ENCODE measurements at regions not wholly inside any gene's neighbourhood (a gene's known extent, or its start where the extent isn't known, plus 50 kb on each side); places are given as distances from the start of the nearest gene placed in this dataset.

DNA sequence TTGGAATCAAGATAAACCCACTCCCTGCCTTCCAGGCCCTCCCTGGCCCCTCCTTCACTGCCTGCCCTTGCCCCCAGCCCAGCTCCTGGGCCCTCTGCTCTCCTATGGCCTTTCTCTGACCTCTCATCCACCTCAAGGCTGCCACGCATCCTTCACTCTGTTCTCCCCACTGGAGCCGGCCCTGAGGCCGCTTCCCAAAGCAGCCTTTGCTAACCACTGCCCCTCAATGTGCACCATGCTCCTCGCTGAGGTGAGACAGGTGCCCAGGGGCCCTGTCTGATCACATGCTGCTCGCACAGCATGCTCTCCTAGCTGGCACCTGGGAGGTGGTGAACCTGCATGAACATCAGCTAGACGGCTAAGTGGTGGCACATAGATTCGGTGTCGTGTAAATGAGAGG lies 138.5 kb upstream of the RET start:
- Mint-ChIP-seq H3K4me1 (peaks cover 7% of the 10 kb centered on the region), H3K27me3 (ENCODE audit: insufficient read depth, low read depth, poor library complexity) (peaks cover 28% of the 10 kb centered on the region), H3K9me3 (no peaks in the 10 kb centered on the region; the same call in 2 of the 3 replicates), H3K36me3 (ENCODE audit: low read depth) (no peaks in the 10 kb centered on the region), H3K4me3 (no peak overlapping the region), H3K27ac (no peak overlapping the region)
- DNase-seq (ENCODE audit: low spot score) (no peak), ATAC-seq (no peak)
- no peaks in the 10 kb centered on the region for H4K20me1 ChIP-seq (replicated peaks; ENCODE audit: insufficient read depth)
- H3F3A ChIP-seq (replicated peaks; ENCODE audit: low read depth), result no peaks in the 10 kb centered on the region
- no peak overlapping the region for H3K27ac ChIP-seq (ENCODE audit: low read depth)
- H3K9me2 ChIP-seq (ENCODE audit: insufficient read depth), result no peaks in the 10 kb centered on the region
- no peaks in the 10 kb centered on the region for H3K79me2 ChIP-seq (replicated peaks; ENCODE audit: insufficient read depth)
- H3K4me1 ChIP-seq (ENCODE audit: insufficient read depth), result no peaks in the 10 kb centered on the region
- TF ChIP-seq NANOG (IDR thresholded peaks at IDR 0.05; ENCODE audit: borderline replicate concordance) (no peak), POLR2AphosphoS5 (IDR thresholded peaks at IDR 0.05; ENCODE audit: low read depth) (no peak), STAT1 (IDR thresholded peaks at IDR 0.05; ENCODE audit: unreplicated experiment) (no peak), CREB1 (CRISPR knock-in tag; IDR thresholded peaks at IDR 0.05; ENCODE audit: low read depth) (no peak), JUNB (IDR thresholded peaks at IDR 0.05; ENCODE audit: unreplicated experiment) (no peak), ZNF331 (CRISPR knock-in tag; IDR thresholded peaks at IDR 0.05; ENCODE audit: low read depth) (no peak), EZH2phosphoT487 (IDR thresholded peaks at IDR 0.05; ENCODE audit: unreplicated experiment) (no peak), EZH2 (IDR thresholded peaks at IDR 0.05; ENCODE audit: low read depth, unreplicated experiment) (no peak), ZNF114 (CRISPR knock-in tag; IDR thresholded peaks at IDR 0.05) (no peak)
- TF ChIP-seq, protein P1, sequence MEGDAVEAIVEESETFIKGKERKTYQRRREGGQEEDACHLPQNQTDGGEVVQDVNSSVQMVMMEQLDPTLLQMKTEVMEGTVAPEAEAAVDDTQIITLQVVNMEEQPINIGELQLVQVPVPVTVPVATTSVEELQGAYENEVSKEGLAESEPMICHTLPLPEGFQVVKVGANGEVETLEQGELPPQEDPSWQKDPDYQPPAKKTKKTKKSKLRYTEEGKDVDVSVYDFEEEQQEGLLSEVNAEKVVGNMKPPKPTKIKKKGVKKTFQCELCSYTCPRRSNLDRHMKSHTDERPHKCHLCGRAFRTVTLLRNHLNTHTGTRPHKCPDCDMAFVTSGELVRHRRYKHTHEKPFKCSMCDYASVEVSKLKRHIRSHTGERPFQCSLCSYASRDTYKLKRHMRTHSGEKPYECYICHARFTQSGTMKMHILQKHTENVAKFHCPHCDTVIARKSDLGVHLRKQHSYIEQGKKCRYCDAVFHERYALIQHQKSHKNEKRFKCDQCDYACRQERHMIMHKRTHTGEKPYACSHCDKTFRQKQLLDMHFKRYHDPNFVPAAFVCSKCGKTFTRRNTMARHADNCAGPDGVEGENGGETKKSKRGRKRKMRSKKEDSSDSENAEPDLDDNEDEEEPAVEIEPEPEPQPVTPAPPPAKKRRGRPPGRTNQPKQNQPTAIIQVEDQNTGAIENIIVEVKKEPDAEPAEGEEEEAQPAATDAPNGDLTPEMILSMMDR (conservative IDR thresholded peaks at IDR 0.05; ENCODE audit: low read depth in 2 of 2), result no peak
- TF ChIP-seq, protein P2, sequence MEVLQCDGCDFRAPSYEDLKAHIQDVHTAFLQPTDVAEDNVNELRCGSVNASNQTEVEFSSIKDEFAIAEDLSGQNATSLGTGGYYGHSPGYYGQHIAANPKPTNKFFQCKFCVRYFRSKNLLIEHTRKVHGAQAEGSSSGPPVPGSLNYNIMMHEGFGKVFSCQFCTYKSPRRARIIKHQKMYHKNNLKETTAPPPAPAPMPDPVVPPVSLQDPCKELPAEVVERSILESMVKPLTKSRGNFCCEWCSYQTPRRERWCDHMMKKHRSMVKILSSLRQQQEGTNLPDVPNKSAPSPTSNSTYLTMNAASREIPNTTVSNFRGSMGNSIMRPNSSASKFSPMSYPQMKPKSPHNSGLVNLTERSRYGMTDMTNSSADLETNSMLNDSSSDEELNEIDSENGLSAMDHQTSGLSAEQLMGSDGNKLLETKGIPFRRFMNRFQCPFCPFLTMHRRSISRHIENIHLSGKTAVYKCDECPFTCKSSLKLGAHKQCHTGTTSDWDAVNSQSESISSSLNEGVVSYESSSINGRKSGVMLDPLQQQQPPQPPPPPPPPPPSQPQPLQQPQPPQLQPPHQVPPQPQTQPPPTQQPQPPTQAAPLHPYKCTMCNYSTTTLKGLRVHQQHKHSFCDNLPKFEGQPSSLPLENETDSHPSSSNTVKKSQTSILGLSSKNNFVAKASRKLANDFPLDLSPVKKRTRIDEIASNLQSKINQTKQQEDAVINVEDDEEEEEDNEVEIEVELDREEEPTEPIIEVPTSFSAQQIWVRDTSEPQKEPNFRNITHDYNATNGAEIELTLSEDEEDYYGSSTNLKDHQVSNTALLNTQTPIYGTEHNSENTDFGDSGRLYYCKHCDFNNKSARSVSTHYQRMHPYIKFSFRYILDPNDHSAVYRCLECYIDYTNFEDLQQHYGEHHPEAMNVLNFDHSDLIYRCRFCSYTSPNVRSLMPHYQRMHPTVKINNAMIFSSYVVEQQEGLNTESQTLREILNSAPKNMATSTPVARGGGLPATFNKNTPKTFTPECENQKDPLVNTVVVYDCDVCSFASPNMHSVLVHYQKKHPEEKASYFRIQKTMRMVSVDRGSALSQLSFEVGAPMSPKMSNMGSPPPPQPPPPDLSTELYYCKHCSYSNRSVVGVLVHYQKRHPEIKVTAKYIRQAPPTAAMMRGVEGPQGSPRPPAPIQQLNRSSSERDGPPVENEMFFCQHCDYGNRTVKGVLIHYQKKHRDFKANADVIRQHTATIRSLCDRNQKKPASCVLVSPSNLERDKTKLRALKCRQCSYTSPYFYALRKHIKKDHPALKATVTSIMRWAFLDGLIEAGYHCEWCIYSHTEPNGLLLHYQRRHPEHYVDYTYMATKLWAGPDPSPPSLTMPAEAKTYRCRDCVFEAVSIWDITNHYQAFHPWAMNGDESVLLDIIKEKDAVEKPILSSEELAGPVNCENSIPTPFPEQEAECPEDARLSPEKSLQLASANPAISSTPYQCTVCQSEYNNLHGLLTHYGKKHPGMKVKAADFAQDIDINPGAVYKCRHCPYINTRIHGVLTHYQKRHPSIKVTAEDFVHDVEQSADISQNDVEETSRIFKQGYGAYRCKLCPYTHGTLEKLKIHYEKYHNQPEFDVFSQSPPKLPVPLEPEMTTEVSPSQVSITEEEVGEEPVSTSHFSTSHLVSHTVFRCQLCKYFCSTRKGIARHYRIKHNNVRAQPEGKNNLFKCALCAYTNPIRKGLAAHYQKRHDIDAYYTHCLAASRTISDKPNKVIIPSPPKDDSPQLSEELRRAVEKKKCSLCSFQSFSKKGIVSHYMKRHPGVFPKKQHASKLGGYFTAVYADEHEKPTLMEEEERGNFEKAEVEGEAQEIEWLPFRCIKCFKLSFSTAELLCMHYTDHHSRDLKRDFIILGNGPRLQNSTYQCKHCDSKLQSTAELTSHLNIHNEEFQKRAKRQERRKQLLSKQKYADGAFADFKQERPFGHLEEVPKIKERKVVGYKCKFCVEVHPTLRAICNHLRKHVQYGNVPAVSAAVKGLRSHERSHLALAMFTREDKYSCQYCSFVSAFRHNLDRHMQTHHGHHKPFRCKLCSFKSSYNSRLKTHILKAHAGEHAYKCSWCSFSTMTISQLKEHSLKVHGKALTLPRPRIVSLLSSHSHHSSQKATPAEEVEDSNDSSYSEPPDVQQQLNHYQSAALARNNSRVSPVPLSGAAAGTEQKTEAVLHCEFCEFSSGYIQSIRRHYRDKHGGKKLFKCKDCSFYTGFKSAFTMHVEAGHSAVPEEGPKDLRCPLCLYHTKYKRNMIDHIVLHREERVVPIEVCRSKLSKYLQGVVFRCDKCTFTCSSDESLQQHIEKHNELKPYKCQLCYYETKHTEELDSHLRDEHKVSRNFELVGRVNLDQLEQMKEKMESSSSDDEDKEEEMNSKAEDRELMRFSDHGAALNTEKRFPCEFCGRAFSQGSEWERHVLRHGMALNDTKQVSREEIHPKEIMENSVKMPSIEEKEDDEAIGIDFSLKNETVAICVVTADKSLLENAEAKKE (CRISPR knock-in tag; IDR thresholded peaks at IDR 0.05), result no peak
- TF ChIP-seq, protein P3, sequence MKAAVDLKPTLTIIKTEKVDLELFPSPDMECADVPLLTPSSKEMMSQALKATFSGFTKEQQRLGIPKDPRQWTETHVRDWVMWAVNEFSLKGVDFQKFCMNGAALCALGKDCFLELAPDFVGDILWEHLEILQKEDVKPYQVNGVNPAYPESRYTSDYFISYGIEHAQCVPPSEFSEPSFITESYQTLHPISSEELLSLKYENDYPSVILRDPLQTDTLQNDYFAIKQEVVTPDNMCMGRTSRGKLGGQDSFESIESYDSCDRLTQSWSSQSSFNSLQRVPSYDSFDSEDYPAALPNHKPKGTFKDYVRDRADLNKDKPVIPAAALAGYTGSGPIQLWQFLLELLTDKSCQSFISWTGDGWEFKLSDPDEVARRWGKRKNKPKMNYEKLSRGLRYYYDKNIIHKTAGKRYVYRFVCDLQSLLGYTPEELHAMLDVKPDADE (IDR thresholded peaks at IDR 0.05), result no peak
- TF ChIP-seq, protein P4, sequence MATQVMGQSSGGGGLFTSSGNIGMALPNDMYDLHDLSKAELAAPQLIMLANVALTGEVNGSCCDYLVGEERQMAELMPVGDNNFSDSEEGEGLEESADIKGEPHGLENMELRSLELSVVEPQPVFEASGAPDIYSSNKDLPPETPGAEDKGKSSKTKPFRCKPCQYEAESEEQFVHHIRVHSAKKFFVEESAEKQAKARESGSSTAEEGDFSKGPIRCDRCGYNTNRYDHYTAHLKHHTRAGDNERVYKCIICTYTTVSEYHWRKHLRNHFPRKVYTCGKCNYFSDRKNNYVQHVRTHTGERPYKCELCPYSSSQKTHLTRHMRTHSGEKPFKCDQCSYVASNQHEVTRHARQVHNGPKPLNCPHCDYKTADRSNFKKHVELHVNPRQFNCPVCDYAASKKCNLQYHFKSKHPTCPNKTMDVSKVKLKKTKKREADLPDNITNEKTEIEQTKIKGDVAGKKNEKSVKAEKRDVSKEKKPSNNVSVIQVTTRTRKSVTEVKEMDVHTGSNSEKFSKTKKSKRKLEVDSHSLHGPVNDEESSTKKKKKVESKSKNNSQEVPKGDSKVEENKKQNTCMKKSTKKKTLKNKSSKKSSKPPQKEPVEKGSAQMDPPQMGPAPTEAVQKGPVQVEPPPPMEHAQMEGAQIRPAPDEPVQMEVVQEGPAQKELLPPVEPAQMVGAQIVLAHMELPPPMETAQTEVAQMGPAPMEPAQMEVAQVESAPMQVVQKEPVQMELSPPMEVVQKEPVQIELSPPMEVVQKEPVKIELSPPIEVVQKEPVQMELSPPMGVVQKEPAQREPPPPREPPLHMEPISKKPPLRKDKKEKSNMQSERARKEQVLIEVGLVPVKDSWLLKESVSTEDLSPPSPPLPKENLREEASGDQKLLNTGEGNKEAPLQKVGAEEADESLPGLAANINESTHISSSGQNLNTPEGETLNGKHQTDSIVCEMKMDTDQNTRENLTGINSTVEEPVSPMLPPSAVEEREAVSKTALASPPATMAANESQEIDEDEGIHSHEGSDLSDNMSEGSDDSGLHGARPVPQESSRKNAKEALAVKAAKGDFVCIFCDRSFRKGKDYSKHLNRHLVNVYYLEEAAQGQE (IDR thresholded peaks at IDR 0.05; ENCODE audit: unreplicated experiment), result no peak
- no peak overlapping the region for H3K4me3 ChIP-seq
- no peak overlapping the region for H3K4me2 ChIP-seq
- H3K36me3 ChIP-seq (ENCODE audit: insufficient read depth), result no peaks in the 10 kb centered on the region
- no peak overlapping the region for H2AFZ ChIP-seq
- peaks cover 18% of the 10 kb centered on the region for H3K27me3 ChIP-seq (ENCODE audit: insufficient read depth)
